Lung (tissue), 11 donors: ENCODE measurements at regions not wholly inside any gene's neighbourhood (a gene's known extent, or its start where the extent isn't known, plus 50 kb on each side); places are given as distances from the start of the nearest gene placed in this dataset.

Experiments used
- ATAC-seq: fragments of 200-7000 bp; cut with Tn5 transposase; one replicate; pipeline ENCODE4 v1.9.1; 2020; ENCODE audit warnings: moderate number of reproducible peaks; ENCODE audit not compliant: insufficient read depth, low FRiP score
- DNase-seq, 3 donors: peaks; one replicate each; pipeline ENCODE4 v3.0.0-alpha.2; 2013 to 2017
- H3K27ac ChIP-seq, 2 donors: one replicate each; pipeline ENCODE4 v1.5.1; 2013; ENCODE audit warnings: mild to moderate bottlenecking in 2 of 2, moderate library complexity in 2 of 2, control low read depth in 1 of 2, inconsistent platforms in 1 of 2, low read depth in 1 of 2, low read length in 1 of 2
- H3K27me3 ChIP-seq, 3 donors: one replicate each; pipeline ENCODE4 v1.5.1; 2013; ENCODE audit warnings: low read length in 2 of 3; ENCODE audit not compliant: control insufficient read depth in 3 of 3, insufficient read depth in 3 of 3
- H3K36me3 ChIP-seq, 4 donors: one replicate each; pipeline ENCODE4 v1.5.1; 2013; ENCODE audit warnings: low read length in 4 of 4, mild to moderate bottlenecking in 1 of 4, moderate library complexity in 1 of 4; ENCODE audit not compliant: control insufficient read depth in 4 of 4, insufficient read depth in 4 of 4
- H3K4me1 ChIP-seq, 5 donors: one replicate each; pipeline ENCODE4 v1.5.1; 2013; ENCODE audit warnings: low read length in 5 of 5, mild to moderate bottlenecking in 2 of 5, moderate library complexity in 1 of 5; ENCODE audit not compliant: control insufficient read depth in 5 of 5, insufficient read depth in 5 of 5
- H3K4me3 ChIP-seq: one replicate; pipeline ENCODE4 v1.5.1; 2013; ENCODE audit warnings: mild to moderate bottlenecking, control low read depth, moderate library complexity
- H3K9ac ChIP-seq, 2 donors: one replicate each; pipeline ENCODE4 v1.5.1; 2013; ENCODE audit warnings: low read length in 2 of 2, control low read depth in 1 of 2; ENCODE audit not compliant: insufficient read depth in 1 of 2
- H3K9me3 ChIP-seq, 4 donors: one replicate each; pipeline ENCODE4 v1.5.1; 2013; ENCODE audit warnings: low read length in 3 of 4, mild to moderate bottlenecking in 1 of 4, moderate library complexity in 1 of 4; ENCODE audit not compliant: control insufficient read depth in 4 of 4, insufficient read depth in 3 of 4
- WGBS, 2 donors: extraction: QIAGEN DNeasy Blood & Tissue Kit; methylation state at CpG; one replicate each; pipeline ENCODE4 v1.1.7; 2013; 5-methylcytosine and 5-hydroxymethylcytosine counted together
- TF ChIP-seq, protein P1 (sequence below): IDR thresholded peaks from 2 replicates; pipeline ENCODE4 v1.5.1; 2012; ENCODE audit warnings: mild to moderate bottlenecking; ENCODE audit errors: control extremely low read depth, extremely low read depth
- donor health status: control.
- donor health status: control.
- donor health status: Bipolar disorder and iron deficiency.
- donor health status: healthy.
- donor health status: DM: yes; HTN: yes; CAD: no.

DNA sequence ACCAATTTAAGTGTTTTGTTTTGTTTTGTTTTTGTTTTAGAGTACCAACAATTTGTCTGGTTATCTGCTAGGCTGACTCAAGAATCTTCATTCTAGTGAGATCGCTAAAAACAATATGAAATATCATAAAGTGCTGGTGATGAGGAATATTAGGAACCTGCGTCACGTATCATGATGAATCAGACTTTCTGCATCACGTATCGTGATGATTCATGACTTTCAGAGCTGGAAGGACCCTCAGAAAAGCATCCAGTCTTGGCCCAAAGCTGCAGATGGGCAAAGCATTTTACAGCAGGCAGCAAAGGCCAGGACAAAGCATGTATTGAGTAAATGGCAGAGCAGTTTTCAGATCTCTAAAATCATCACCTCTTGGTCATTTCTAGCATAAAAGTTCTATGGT lies 278.0 kb upstream of the BOD1L1 start:
- no peak overlapping the region for H3K4me3 ChIP-seq
- no peaks in the 10 kb centered on the region for H3K4me1 ChIP-seq
- no peak for ATAC-seq
- H3K27ac ChIP-seq, result no peak overlapping the region
- H3K9me3 ChIP-seq, result no peaks in the 10 kb centered on the region
- no peak overlapping the region for H3K9ac ChIP-seq
- DNase-seq, result no peak
- H3K36me3 ChIP-seq, result no peaks in the 10 kb centered on the region
- H3K27me3 ChIP-seq, result no peaks in the 10 kb centered on the region
- TF ChIP-seq, protein P1, sequence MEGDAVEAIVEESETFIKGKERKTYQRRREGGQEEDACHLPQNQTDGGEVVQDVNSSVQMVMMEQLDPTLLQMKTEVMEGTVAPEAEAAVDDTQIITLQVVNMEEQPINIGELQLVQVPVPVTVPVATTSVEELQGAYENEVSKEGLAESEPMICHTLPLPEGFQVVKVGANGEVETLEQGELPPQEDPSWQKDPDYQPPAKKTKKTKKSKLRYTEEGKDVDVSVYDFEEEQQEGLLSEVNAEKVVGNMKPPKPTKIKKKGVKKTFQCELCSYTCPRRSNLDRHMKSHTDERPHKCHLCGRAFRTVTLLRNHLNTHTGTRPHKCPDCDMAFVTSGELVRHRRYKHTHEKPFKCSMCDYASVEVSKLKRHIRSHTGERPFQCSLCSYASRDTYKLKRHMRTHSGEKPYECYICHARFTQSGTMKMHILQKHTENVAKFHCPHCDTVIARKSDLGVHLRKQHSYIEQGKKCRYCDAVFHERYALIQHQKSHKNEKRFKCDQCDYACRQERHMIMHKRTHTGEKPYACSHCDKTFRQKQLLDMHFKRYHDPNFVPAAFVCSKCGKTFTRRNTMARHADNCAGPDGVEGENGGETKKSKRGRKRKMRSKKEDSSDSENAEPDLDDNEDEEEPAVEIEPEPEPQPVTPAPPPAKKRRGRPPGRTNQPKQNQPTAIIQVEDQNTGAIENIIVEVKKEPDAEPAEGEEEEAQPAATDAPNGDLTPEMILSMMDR, result no peak
- WGBS, 2 donors, result 92 to 95% methylated on average over 5 of the region's 5 CpGs

DNA sequence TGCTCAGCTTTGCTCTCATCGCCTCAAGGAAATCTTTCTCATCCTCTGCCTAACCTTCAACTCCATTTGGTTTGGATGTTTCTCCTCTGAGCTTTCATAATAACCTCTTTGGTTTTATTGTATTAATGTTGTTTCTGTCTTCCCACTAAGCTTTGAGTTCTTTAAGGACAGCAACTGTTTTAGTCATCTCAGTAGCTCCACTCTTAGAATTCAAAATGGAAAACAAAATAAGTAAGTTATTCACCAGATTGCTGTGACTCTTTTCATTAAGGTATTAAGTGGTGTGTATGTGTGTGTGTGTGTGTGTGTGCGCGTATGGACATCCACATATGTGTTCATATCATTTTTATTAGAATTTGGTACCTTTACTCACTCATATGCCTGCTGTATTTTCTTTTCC lies 279.2 kb upstream of the BOD1L1 start:
- Histone ChIP-seq H3K4me1 (no peaks in the 10 kb centered on the region), H3K9me3 (peaks cover 0 to 2% (median 0%) of the 10 kb centered on the region in 4 donors), H3K4me3 (no peak overlapping the region), H3K36me3 (no peaks in the 10 kb centered on the region), H3K27ac (no peak overlapping the region), H3K27me3 (no peaks in the 10 kb centered on the region), H3K9ac (no peak overlapping the region)
- TF ChIP-seq, protein P1, result no peak
- ATAC-seq (no peak), DNase-seq (no peak)
- 88 to 97% methylated on average over 3 of the region's 3 CpGs for WGBS, 2 donors

DNA sequence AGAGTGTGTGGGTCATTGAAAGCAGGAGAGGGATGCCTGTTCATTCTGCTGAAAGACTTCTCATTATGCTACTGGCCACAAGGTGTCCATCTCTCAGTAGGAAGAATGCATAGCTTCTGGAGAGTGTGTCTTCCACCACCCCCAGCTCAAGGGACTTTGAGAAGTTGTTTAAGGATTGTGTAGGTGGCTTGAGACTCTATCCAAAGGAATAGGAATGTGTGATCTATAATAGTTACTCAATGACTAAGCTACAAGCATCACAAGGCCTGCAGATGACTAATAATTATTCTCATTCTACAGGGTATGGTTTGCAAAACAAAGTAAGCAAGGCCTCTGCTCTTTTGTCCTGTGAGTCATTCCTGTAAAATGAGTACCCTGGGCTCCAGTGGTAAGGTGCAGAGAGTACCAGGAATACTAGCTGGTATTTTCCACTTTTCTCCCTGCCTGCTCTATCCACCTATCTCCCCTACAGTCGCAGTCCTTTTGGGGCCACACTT lies 279.8 kb upstream of the BOD1L1 start:
- no peak for DNase-seq
- Histone ChIP-seq H3K9ac (no peak overlapping the region), H3K36me3 (no peaks in the 10 kb centered on the region), H3K27ac (peak overlapping the region in 1 of 2 donors; percentile 30), H3K4me1 (no peaks in the 10 kb centered on the region), H3K4me3 (no peak overlapping the region), H3K27me3 (no peaks in the 10 kb centered on the region), H3K9me3 (peaks cover 0 to 2% (median 0%) of the 10 kb centered on the region in 4 donors)
- TF ChIP-seq, protein P1, result no peak
- WGBS, 2 donors, result 89 to 96% methylated on average over 1 of the region's 1 CpG
- ATAC-seq, result peak; percentile 75

DNA sequence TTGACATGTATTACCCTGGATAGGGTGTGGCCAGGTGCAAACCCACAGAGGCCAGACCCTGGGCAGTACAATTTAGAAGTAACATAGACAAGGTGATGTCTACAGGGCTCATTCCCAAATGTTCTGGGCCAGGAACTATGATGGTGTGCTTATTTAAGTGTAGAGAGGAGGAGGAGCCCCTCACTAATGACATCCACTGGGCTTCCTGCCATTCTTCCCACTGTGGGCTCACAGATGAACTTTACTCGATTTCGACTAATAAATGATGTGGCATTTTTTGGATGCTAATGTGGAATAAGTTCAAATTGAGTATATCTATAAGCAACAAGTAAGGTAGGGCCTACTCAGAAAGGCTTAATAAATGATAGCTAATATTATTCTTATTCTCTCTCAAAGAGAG lies 280.9 kb upstream of the BOD1L1 start:
- WGBS, 2 donors, result 86% methylated on average over 2 of the region's 2 CpGs
- no peak for ATAC-seq
- peaks cover 0 to 2% (median 0%) of the 10 kb centered on the region in 4 donors for H3K9me3 ChIP-seq

More for the DNA sequence above, 280.9 kb upstream of the BOD1L1 start:
- no peaks in the 10 kb centered on the region for H3K36me3 ChIP-seq
- no peak for DNase-seq
- TF ChIP-seq, protein P1, result no peak
- peaks cover 0 to 4% (median 0%) of the 10 kb centered on the region in 5 donors for H3K4me1 ChIP-seq
- no peak overlapping the region for H3K9ac ChIP-seq
- H3K27me3 ChIP-seq, result no peaks in the 10 kb centered on the region
- H3K4me3 ChIP-seq, result no peak overlapping the region
- no peak overlapping the region for H3K27ac ChIP-seq
